WTC11 (cell line): ENCODE measurements at regions not wholly inside any gene's neighbourhood (a gene's known extent, or its start where the extent isn't known, plus 50 kb on each side); places are given as distances from the start of the nearest gene placed in this dataset.

Experiments
- ATAC-seq: fragments of 200-7000 bp; cut with Tn5 transposase; 2 replicates; pipeline ENCODE4 v1.10.0; 2021; ENCODE audit warnings: mild to moderate bottlenecking, moderate library complexity
- CTCF ChIA-PET: fragments of 300-600 bp; sonication (Branson Sonifier 250); formaldehyde crosslinking; loops from one replicate; lab custom pipeline; 2021; ENCODE audit warnings: antibody characterized with exemption; lab: Charles Lee
- POLR2A ChIA-PET: fragments of 350-600 bp; sonication (Branson Sonifier 250); formaldehyde crosslinking; loops from one replicate; lab custom pipeline; 2021; ENCODE audit warnings: antibody characterized with exemption; lab: Charles Lee
- DNase-seq: peaks from one replicate; pipeline ENCODE4 v3.0.0; 2021; ENCODE audit warnings: low spot score
- H3K27ac Mint-ChIP-seq: 2 replicates; pipeline ENCODE4 v1.8.0; 2021; ENCODE audit warnings: mixed read lengths
- H3K27me3 Mint-ChIP-seq: 2 replicates; pipeline ENCODE4 v1.8.0; 2021; ENCODE audit warnings: low read depth, mild to moderate bottlenecking, moderate library complexity, mixed read lengths
- H3K36me3 Mint-ChIP-seq: 2 replicates; pipeline ENCODE4 v1.8.0; 2021; ENCODE audit warnings: mixed read lengths
- H3K4me1 Mint-ChIP-seq: 2 replicates; pipeline ENCODE4 v1.8.0; 2022; ENCODE audit warnings: mixed read lengths
- H3K4me3 Mint-ChIP-seq: 2 replicates; pipeline ENCODE4 v1.8.0; 2021; ENCODE audit warnings: mild to moderate bottlenecking, moderate library complexity, mixed read lengths
- H3K9me3 Mint-ChIP-seq: 2 replicates; pipeline ENCODE4 v1.8.0; 2021; ENCODE audit warnings: mixed read lengths
- ATF2 ChIP-seq: sonication (generic); formaldehyde crosslinking; IDR thresholded peaks from 2 replicates; pipeline ENCODE4 v1.8.1; 2022; ENCODE audit warnings: low read depth, missing genetic modification reagents, borderline replicate concordance
- CDX4 ChIP-seq: fragments of 250-450 bp; sonication (Bioruptor Pico); IDR thresholded peaks from 2 replicates; pipeline ENCODE4 v1.9.0; 2021; ENCODE audit warnings: moderate library complexity, mild to moderate bottlenecking, inconsistent platforms, borderline replicate concordance
- CTCF ChIP-seq: fragments of 200-600 bp; IDR thresholded peaks from 2 replicates; pipeline ENCODE4 v1.8.0; 2022; ENCODE audit warnings: antibody characterized with exemption
- E2F4 ChIP-seq: sonication (generic); formaldehyde crosslinking; IDR thresholded peaks from 2 replicates; pipeline ENCODE4 v1.8.1; 2022; ENCODE audit warnings: low read depth, mild to moderate bottlenecking, moderate library complexity, missing genetic modification reagents, borderline replicate concordance
- ESRRA ChIP-seq: sonication (generic); formaldehyde crosslinking; IDR thresholded peaks from 2 replicates; pipeline ENCODE4 v1.8.1; 2022; ENCODE audit warnings: mild to moderate bottlenecking, missing genetic modification reagents, borderline replicate concordance
- ETV6 ChIP-seq: sonication (generic); formaldehyde crosslinking; IDR thresholded peaks from 2 replicates; pipeline ENCODE4 v1.8.1; 2022; ENCODE audit warnings: mild to moderate bottlenecking, missing genetic modification reagents
- GRHL2 ChIP-seq: fragments of 250-450 bp; sonication (Bioruptor Pico); IDR thresholded peaks from 2 replicates; pipeline ENCODE4 v1.8.0; 2022; ENCODE audit warnings: mild to moderate bottlenecking, moderate library complexity; ENCODE audit not compliant: insufficient replicate concordance, severe bottlenecking
- HMGA2 ChIP-seq: fragments of 250-450 bp; sonication (Bioruptor Pico); IDR thresholded peaks from 2 replicates; pipeline ENCODE4 v1.4.0; 2021; ENCODE audit warnings: mild to moderate bottlenecking, moderate library complexity
- IRF2 ChIP-seq: sonication (generic); formaldehyde crosslinking; IDR thresholded peaks from 2 replicates; pipeline ENCODE4 v1.8.0; 2022; ENCODE audit warnings: low read depth, missing genetic modification reagents, borderline replicate concordance
- JAZF1 ChIP-seq: fragments of 250-450 bp; sonication (Bioruptor Pico); IDR thresholded peaks from 2 replicates; pipeline ENCODE4 v1.9.0; 2021; ENCODE audit warnings: moderate library complexity, mild to moderate bottlenecking, inconsistent platforms
- MYBL2 ChIP-seq: sonication (generic); formaldehyde crosslinking; IDR thresholded peaks from 2 replicates; pipeline ENCODE4 v1.8.1; 2023; ENCODE audit warnings: mild to moderate bottlenecking, moderate library complexity, missing genetic modification reagents
- NR1H2 ChIP-seq: sonication (generic); formaldehyde crosslinking; IDR thresholded peaks from 2 replicates; pipeline ENCODE4 v1.9.0; 2021; ENCODE audit warnings: mild to moderate bottlenecking, moderate library complexity, missing genetic modification reagents
- PRRX2 ChIP-seq: fragments of 250-450 bp; sonication (Bioruptor Pico); IDR thresholded peaks from 2 replicates; pipeline ENCODE4 v1.8.0; 2021; ENCODE audit warnings: mild to moderate bottlenecking
- RELA ChIP-seq: sonication (generic); formaldehyde crosslinking; IDR thresholded peaks from 2 replicates; pipeline ENCODE4 v1.8.1; 2022; ENCODE audit warnings: missing genetic modification reagents, mild to moderate bottlenecking, borderline replicate concordance
- SMAD4 ChIP-seq: sonication (generic); formaldehyde crosslinking; IDR thresholded peaks from 2 replicates; pipeline ENCODE4 v1.8.0; 2022; ENCODE audit warnings: mild to moderate bottlenecking, missing genetic modification reagents
- SP1 ChIP-seq: sonication (generic); formaldehyde crosslinking; conservative IDR thresholded peaks from 2 replicates; pipeline ENCODE4 v1.8.1; 2022; ENCODE audit warnings: missing genetic modification reagents
- ZMAT4 ChIP-seq: fragments of 250-450 bp; sonication (Bioruptor Pico); IDR thresholded peaks from 2 replicates; pipeline ENCODE4 v1.9.0; 2021; ENCODE audit warnings: mild to moderate bottlenecking
- ZNF219 ChIP-seq: sonication (generic); formaldehyde crosslinking; IDR thresholded peaks from 2 replicates; pipeline ENCODE4 v1.8.0; 2023; ENCODE audit warnings: missing genetic modification reagents, mild to moderate bottlenecking, borderline replicate concordance
- ZNF416 ChIP-seq: fragments of 250-450 bp; sonication (Bioruptor Pico); IDR thresholded peaks from 2 replicates; pipeline ENCODE4 v1.9.0; 2021; ENCODE audit warnings: mild to moderate bottlenecking, inconsistent platforms
- TF ChIP-seq, protein P1 (sequence below): sonication (generic); formaldehyde crosslinking; IDR thresholded peaks from 2 replicates; pipeline ENCODE4 v1.8.1; 2023; ENCODE audit warnings: mild to moderate bottlenecking, missing genetic modification reagents, borderline replicate concordance
- TF ChIP-seq, protein P2 (sequence below): sonication (generic); formaldehyde crosslinking; IDR thresholded peaks from 2 replicates; pipeline ENCODE4 v1.8.0; 2022; ENCODE audit warnings: mild to moderate bottlenecking, missing genetic modification reagents

- no peaks in the 10 kb centered on the region for H3K27me3 Mint-ChIP-seq
- H3K4me3 Mint-ChIP-seq: no peak overlapping the region
- peaks cover 36% of the 10 kb centered on the region for H3K4me1 Mint-ChIP-seq
- CTCF ChIA-PET: interaction anchor here (1.7 kb wide), 1 partner anchor 15 kb away, joined by 7 read pairs; no protein-coding TSS in a partner anchor
- DNase-seq: no peak
- POLR2A ChIA-PET: no interaction called here
- no peak for ATAC-seq
- H3K36me3 Mint-ChIP-seq: no peaks in the 10 kb centered on the region
- no peak for TF ChIP-seq IRF2 (CRISPR knock-in tag)
- no peak for TF ChIP-seq RELA (CRISPR knock-in tag)
- TF ChIP-seq SP1 (CRISPR knock-in tag): no peak
- TF ChIP-seq NR1H2 (CRISPR knock-in tag): no peak
- TF ChIP-seq ATF2 (CRISPR knock-in tag): no peak
- TF ChIP-seq E2F4 (CRISPR knock-in tag): no peak
- no peak for TF ChIP-seq JAZF1 (CRISPR knock-in tag)
- TF ChIP-seq ESRRA: no peak
- TF ChIP-seq GRHL2: no peak
- no peak for TF ChIP-seq CDX4
- no peak for TF ChIP-seq SMAD4
- no peak for TF ChIP-seq HMGA2 (CRISPR knock-in tag)
- no peak for TF ChIP-seq ETV6 (CRISPR knock-in tag)
- TF ChIP-seq ZNF416: no peak
- TF ChIP-seq PRRX2 (CRISPR knock-in tag): no peak
- TF ChIP-seq, protein P1, sequence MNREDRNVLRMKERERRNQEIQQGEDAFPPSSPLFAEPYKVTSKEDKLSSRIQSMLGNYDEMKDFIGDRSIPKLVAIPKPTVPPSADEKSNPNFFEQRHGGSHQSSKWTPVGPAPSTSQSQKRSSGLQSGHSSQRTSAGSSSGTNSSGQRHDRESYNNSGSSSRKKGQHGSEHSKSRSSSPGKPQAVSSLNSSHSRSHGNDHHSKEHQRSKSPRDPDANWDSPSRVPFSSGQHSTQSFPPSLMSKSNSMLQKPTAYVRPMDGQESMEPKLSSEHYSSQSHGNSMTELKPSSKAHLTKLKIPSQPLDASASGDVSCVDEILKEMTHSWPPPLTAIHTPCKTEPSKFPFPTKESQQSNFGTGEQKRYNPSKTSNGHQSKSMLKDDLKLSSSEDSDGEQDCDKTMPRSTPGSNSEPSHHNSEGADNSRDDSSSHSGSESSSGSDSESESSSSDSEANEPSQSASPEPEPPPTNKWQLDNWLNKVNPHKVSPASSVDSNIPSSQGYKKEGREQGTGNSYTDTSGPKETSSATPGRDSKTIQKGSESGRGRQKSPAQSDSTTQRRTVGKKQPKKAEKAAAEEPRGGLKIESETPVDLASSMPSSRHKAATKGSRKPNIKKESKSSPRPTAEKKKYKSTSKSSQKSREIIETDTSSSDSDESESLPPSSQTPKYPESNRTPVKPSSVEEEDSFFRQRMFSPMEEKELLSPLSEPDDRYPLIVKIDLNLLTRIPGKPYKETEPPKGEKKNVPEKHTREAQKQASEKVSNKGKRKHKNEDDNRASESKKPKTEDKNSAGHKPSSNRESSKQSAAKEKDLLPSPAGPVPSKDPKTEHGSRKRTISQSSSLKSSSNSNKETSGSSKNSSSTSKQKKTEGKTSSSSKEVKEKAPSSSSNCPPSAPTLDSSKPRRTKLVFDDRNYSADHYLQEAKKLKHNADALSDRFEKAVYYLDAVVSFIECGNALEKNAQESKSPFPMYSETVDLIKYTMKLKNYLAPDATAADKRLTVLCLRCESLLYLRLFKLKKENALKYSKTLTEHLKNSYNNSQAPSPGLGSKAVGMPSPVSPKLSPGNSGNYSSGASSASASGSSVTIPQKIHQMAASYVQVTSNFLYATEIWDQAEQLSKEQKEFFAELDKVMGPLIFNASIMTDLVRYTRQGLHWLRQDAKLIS: no peak
- TF ChIP-seq, all 79 proteins: peak for 0
- 0 out of 2 replicates have a peak, but pooled peaks cover 3% of the 10 kb centered on the region for H3K9me3 Mint-ChIP-seq
- no peak overlapping the region for H3K27ac Mint-ChIP-seq
Measured at GRCh38 chr2:58434692-58435091, 193.6 kb upstream of the FANCL start.

DNA sequence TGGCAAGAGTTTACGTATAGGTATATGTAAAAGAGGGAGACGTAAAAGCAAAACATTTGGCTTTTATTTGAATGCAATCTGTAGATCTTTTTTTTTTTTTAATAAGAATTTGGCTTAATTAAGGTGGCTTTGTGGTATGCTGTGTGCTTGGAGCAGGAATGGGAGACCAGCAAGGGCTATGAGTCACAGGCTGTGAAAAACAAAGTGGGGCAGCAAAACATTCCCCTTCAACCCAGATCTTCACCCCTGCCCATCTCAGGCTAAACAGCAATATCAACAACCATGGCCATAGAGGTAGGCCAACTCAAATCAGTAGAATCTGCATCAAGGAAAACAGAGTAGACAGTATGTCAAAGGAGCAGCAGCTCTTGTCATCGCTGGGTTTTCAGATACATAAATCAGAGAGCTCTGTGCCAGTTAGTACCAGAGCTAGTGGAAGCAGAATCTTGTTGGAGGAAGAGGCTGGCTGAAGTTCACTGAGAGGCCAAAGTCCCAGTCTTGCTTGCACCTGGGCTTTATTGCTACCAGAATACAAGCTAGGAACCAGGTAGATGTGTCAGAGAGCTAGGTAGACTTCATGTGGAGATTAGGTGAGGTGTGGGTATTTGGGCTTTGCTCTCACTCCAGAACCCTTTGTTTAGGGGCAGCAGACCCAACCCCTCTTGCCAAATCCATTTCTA lies 191.5 kb upstream of the FANCL start:
- Mint-ChIP-seq H3K27me3 (no peaks in the 10 kb centered on the region), H3K4me3 (no peak overlapping the region), H3K4me1 (peaks cover 42% of the 10 kb centered on the region), H3K9me3 (0 out of 2 replicates have a peak, but pooled peaks cover 3% of the 10 kb centered on the region), H3K36me3 (no peaks in the 10 kb centered on the region), H3K27ac (peak overlapping the region; percentile 2; the same call in 1 of the 2 replicates)
- DNase-seq (no peak), ATAC-seq (no peak)
- ChIA-PET CTCF (no interaction called here), POLR2A (no interaction called here)
- TF ChIP-seq CDX4: no peak
- TF ChIP-seq MYBL2: no peak
- no peak for TF ChIP-seq ZNF219 (CRISPR knock-in tag)
- TF ChIP-seq, protein P2, sequence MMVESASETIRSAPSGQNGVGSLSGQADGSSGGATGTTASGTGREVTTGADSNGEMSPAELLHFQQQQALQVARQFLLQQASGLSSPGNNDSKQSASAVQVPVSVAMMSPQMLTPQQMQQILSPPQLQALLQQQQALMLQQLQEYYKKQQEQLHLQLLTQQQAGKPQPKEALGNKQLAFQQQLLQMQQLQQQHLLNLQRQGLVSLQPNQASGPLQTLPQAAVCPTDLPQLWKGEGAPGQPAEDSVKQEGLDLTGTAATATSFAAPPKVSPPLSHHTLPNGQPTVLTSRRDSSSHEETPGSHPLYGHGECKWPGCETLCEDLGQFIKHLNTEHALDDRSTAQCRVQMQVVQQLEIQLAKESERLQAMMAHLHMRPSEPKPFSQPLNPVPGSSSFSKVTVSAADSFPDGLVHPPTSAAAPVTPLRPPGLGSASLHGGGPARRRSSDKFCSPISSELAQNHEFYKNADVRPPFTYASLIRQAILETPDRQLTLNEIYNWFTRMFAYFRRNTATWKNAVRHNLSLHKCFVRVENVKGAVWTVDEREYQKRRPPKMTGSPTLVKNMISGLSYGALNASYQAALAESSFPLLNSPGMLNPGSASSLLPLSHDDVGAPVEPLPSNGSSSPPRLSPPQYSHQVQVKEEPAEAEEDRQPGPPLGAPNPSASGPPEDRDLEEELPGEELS (CRISPR knock-in tag): no peak
- TF ChIP-seq CTCF: no peak
- TF ChIP-seq NR1H2 (CRISPR knock-in tag): no peak
- no peak for TF ChIP-seq ZMAT4 (CRISPR knock-in tag)
